ENCODE measurements at regions not wholly inside any gene's neighbourhood (a gene's known extent, or its start where the extent isn't known, plus 50 kb on each side); places are given as distances from the start of the nearest gene placed in this dataset.

GRCh38 chr6:126127659-126128058 is 141.3 kb downstream of the TRMT11 start:
- CTCF ChIA-PET, result no interaction called here
- Mint-ChIP-seq H3K4me1 (peaks cover 8% of the 10 kb centered on the region), H3K27ac (no peak overlapping the region), H3K27me3 (ENCODE audit: low read depth) (no peaks in the 10 kb centered on the region), H3K4me3 (no peak overlapping the region), H3K9me3 (no peaks in the 10 kb centered on the region), H3K36me3 (no peaks in the 10 kb centered on the region)
- POLR2A ChIA-PET, result no interaction called here
- no peak for TF ChIP-seq ARID4B (CRISPR knock-in tag; IDR thresholded peaks at IDR 0.05; ENCODE audit: borderline replicate concordance)
- TF ChIP-seq ATF2 (CRISPR knock-in tag; IDR thresholded peaks at IDR 0.05; ENCODE audit: borderline replicate concordance, low read depth), result no peak
- no peak for TF ChIP-seq SP1 (CRISPR knock-in tag; conservative IDR thresholded peaks at IDR 0.05)
- TF ChIP-seq ZMAT4 (CRISPR knock-in tag; IDR thresholded peaks at IDR 0.05), result no peak
- TF ChIP-seq HMGA2 (CRISPR knock-in tag; IDR thresholded peaks at IDR 0.05), result no peak
- TF ChIP-seq MLX (CRISPR knock-in tag; IDR thresholded peaks at IDR 0.05), result no peak
- TF ChIP-seq HMGXB4 (CRISPR knock-in tag; IDR thresholded peaks at IDR 0.05), result no peak
- no peak for TF ChIP-seq ERG (CRISPR knock-in tag; IDR thresholded peaks at IDR 0.05)
- no peak for TF ChIP-seq E2F5 (CRISPR knock-in tag; IDR thresholded peaks at IDR 0.05)
- no peak for TF ChIP-seq ZNF396 (CRISPR knock-in tag; IDR thresholded peaks at IDR 0.05; ENCODE audit: borderline replicate concordance)
- no peak for TF ChIP-seq TCF7 (CRISPR knock-in tag; IDR thresholded peaks at IDR 0.05; ENCODE audit: low read depth)
- TF ChIP-seq SMAD4 (CRISPR knock-in tag; IDR thresholded peaks at IDR 0.05), result no peak
- no peak for TF ChIP-seq ZNF317 (CRISPR knock-in tag; IDR thresholded peaks at IDR 0.05; ENCODE audit: borderline replicate concordance, low read depth)
- no peak for TF ChIP-seq IRF1 (CRISPR knock-in tag; IDR thresholded peaks at IDR 0.05)
- no peak for TF ChIP-seq ATF1 (CRISPR knock-in tag; IDR thresholded peaks at IDR 0.05)
- no peak for TF ChIP-seq TEAD4 (CRISPR knock-in tag; IDR thresholded peaks at IDR 0.05)
- no peak for TF ChIP-seq OVOL2 (CRISPR knock-in tag; IDR thresholded peaks at IDR 0.05; ENCODE audit: borderline replicate concordance)
- no peak for DNase-seq (ENCODE audit: low spot score)
- ATAC-seq, result peak; percentile 60; the same call in 1 of the 2 replicates

Measured in WTC11 (cell line).